ENCODE measurements at regions not wholly inside any gene's neighbourhood (a gene's known extent, or its start where the extent isn't known, plus 50 kb on each side); places are given as distances from the start of the nearest gene placed in this dataset.

DNA sequence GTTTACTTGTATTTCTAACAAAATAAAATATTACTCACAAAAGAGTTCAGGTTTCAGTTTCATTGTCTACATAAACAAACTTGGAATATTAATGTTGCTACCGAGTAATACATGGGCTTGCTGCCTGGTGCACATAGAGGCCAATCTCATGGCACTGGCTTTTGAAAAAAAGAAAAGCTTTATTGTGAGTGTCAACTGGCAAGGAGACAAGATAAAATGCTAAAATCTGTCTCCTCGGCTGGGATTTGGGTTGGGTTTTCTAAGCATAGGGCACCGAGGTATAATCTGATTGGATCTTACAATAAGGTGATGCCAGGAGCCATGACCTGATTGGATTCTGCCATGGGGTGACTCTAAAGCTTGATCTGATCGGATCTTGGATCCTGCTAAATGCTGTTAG lies 1519.9 kb upstream of the MIR17HG start:
- TF ChIP-seq CTCF (IDR thresholded peaks at IDR 0.05; ENCODE audit: low read depth, low read length) (no peak), EZH2phosphoT487 (IDR thresholded peaks at IDR 0.05; ENCODE audit: low read depth) (no peak)

All from OCI-LY3 (cell line).